NAMALWA (cell line): ENCODE measurements at regions not wholly inside any gene's neighbourhood (a gene's known extent, or its start where the extent isn't known, plus 50 kb on each side); places are given as distances from the start of the nearest gene placed in this dataset.

Experiments used
- DNase-seq: peaks from one replicate; pipeline ENCODE4 v3.0.0-alpha.2; 2015; ENCODE audit warnings: low spot score

DNA sequence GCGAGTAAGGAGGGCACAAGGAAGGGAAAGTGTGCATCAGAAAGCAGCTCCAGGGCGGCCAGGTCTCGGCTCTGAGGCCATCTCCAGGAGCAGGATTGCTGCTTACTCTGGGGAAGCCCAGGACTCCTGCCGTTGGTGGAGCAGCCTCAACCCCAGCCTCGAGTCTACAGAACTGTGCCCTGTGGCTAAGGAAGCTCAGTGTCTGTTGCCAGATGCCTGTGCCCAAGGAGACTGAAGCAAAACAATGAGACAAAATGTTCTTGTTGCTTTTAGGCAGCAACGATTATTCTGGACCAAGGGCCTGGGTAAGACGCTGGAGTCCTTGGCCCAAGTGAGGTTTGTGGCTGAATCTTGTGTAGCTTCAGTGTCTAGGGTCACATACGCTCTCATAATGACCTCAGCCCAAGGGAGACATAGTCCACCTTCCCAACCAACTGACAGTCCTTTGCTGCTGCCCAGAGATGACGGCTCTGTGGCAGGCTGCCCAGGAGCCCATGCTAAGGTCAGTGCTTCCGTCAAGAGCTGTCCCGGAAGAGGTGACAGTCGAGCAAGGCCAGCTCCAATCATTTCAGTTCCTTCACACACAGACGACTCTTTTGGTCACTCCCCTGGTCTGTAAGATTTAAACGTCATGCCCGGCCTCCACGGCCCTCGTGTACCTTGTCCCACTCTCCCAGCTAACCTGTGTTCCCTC, 223.8 kb downstream of the TTC32 start:
- no peak for DNase-seq

DNA sequence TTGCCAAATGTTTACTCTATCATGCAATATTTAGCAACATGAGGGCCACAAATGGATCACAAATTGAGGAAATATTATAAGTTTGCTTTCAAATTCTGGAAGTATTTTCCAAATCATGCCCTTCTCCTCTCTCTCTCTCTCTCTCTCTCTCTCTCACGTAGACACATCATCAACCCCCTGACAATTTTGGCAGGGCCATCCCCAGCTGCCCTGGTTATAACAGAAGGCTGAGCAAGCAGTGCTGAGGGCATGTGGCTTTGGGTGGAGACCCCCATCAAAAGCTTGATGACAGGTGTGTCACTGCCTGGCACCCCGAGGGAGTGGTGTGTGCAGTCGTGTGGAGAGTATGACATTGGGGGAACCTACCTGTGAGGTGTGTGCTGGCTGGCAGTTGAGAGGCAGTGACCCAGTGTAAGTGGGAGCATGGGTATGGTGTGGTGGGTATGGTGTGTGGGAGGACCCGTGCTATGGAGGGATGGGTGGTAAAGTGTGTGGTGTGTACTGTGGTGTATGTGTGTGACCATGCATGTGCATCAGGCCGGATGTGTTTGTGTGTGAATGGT, 224.5 kb downstream of the TTC32 start:
- DNase-seq = no peak

DNA sequence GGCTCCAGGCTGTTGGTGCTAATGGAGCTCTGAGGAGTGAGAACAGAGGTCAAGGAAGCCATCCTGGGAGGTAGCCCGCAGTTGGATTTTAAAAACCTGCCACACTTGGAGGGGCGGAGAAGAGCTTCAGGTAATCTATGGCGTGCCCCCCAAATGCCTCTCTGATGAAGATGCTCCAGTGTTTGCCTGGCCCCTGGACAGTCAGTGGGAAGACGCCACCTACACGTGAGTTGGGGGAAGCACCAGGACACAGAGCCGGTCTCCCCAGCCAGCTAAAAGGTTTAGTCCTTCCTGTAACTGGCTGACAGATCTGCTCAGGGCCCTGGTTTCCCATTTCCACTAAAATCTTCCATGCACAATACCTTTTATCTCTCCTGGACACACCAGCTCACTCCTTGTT, 225.0 kb downstream of the TTC32 start:
- DNase-seq = no peak

DNA sequence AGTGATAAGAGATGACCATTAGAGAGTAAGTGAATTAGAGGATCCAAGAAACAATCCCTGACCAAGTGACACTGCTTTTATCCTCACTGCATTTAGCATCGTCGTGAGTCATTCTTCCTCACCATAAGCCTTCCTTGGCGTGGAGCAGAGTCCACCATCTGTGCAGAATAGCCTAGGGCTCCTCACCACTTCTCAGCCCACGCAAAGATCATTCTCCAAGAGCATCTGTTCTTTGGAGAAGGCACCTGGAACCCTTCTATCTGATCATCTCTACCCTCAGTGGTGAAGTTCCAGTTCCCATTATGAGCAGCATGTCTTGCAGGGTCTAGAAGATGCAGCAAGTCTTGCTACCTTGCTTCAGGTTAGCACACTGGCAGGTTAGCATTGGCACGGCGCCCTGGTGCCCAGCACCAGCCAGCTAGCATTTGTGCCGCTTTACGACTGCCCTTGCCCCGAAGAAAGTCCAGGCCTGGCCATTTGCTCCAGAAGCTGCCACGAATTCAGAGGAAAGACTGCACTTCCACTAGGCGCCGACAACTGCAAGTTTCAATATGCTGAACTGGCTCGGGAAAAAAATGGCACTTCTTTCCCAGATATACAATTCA, 225.8 kb downstream of the TTC32 start:
- DNase-seq = no peak

DNA sequence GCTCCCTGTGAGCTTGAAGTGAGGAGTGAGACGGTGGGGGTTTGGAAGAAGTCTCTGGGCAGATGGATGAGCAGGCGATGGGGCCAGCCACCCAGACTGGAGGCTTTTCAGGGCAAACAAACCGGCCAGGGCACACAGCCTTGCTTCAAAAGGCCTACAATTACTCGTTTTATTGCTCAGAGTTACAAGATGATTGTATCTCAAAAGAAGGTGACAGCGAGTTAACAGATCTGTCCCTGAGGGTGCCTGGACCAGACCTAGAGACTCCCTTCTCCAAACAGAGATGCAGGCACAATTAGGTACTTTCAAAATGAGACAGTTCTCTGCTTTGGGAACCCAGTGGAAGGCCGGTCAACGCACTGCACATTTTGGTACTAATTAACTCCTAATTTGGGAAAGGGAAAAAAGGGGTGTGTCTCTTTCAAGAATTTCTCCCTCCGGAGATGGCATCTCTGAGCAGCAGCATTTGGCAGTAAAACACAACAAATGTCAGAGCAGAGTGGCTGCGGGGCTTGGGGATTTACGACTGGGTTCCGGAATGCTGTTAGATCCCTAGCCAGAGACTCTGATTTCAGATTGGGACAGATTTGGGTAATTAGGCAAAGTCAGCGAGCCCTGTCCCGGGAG, 226.7 kb downstream of the TTC32 start:
- no peak for DNase-seq

DNA sequence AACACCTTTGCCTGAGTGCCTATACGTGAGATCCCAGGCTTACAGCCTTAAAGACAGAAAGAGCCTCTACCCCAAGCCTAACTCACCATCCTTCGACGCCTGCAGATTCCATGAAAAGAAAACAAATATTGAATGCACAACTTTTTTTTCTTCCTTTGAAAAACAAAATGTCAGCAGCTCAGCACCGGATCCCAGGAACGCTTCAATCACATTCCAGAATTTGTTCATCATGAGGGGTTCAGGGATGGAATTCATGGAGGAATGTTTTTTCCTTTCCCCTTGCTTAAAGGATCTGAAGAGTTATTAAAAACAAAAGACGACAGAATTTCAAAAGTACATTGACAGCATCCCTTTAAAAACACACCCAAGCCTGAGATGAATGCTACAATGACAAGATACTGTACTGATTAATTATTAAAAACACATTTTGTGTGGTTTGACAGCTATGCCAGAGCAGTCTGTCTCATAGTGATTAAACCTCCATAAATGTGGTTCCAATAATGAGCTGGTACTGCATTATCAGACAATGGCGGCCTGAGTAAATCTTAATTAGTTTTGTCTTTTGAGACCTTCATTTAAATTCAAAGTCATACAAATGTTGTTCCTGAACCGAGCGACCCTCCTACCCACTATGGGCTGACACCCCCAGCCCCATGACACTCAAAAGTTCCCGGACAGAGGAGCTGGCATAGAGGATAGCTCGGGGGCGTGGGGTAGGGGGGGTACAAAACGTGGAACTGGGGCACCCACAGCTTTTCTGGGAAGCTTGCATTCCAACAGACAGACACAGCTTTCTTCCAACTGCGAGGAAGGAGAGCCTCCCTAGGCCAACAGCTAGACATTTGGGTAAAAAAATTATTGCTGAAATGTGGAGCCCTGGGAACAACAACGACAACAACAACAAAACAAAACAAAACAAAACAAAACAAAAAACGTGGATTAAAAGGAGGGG, 227.5 kb downstream of the TTC32 start:
- DNase-seq = no peak

DNA sequence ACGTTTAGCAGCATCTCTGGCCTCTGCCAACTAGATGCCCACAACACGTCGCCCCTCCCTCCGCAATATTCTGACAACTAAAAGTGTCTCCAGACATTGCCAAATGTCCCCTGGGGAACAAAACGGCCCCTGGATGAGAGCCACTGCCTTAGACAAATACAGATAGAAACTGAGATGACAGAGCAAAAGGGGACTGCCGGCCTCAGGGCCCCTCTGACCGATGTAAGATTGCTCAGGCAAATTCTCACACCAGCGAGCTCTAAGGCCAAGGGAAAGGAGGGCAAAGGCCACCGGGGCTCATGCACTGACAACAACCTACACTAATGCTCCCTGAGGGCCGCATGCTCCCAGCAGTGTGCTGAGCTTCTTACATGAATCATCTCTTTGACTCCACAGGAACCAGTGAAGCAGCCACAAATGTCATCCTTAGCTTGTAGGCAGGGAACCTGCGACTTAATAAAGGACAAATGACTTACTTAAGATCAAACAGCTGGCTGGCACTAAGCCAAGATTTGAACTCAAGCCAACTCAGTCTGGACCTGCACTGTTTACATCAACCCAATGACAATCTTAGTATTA, 228.5 kb downstream of the TTC32 start:
- peak; percentile 6 for DNase-seq

DNA sequence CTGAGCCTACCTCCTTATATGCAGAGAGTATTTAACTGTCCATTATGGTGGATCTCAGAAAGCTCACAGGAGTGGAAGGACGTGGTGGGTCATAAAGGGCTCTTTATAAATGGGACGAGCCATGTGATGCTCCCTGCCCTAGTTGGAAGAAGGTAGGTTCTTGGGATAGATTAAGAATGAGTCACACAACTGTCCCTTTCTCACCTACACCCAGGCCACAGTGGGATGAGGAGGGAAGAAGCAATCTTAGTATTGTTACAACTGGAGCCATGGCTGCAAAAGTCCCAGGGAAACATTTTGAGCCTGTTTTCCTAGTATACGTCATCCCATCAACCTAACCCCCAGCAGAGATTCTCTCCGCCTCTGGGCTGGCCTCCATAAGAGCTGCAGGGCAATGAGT, 229.9 kb downstream of the TTC32 start:
- DNase-seq = no peak

DNA sequence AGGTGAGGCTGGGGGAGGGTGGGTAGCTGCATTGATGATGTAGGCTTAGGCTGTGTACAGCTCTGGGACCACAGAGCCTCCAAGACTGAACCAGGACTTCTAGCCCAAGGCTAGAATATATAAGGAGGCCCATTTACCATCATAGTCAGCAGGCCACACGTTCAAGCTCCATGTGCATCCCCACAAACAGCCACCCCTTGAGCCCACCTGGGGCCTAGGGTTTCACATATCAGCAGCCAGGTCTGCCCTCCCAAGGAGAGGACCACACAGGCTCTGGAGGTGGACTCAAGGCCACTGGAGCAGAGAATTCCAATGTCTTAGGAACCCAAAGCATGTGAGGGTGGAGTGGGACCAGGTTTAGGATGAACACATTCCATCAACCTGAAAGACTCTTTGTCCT, 230.5 kb downstream of the TTC32 start:
- DNase-seq = no peak

DNA sequence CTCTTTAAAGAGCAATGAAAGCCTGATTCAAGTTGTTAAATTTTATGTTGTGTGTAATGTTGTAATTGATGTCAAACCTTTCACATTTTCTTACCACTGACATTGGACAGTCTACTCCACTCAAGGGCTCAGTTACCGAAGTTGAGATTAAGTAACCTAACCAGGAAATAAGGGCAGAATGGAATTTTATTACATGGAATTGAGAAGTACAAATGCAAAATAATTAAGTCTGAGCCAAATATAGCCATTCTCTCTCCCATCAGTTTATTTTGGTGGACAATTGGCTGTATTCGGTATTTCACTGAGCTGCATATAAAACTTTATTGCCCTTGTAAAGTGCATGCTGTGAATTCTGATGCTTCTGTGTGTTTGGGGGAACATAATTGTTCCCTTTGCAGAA, 231.5 kb downstream of the TTC32 start:
- DNase-seq = no peak

DNA sequence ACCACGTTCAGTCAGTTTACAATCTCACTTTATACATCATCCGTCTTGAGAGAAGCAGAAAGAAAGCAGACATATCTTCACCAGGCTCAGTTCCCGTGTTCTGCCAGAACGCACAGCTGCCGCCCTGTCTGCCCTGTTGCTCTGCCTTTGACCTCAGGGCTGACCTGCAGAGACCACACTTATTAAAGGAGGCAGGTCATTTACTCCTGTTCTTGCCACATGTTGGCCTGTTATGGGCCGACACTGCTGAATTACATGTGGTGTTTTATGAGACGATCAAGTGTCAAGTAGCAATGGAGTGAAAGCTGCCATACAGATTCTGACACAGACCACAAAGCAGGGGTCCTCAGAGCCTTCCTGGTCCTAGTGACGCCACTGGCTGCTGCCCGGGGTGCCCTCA, 232.2 kb downstream of the TTC32 start:
- no peak for DNase-seq

DNA sequence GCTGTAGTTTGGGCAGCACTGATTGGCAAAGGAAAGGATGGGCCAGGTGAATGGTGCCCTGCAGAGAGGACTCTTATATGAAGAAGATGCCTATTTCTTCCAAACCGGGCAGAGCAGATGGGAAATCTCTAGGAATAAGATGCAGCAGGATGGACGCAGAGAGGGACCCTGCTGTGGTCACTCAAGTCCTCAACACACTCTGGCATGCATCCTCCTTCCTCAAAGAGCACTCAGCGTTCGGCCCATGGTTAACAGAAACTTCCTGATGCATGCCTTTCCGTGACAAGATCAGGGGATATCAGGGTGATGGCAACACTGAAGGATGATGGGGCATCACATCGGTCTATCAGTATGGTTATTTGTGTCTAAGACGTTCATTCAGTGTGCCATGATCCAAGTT, 232.7 kb downstream of the TTC32 start:
- DNase-seq = no peak

DNA sequence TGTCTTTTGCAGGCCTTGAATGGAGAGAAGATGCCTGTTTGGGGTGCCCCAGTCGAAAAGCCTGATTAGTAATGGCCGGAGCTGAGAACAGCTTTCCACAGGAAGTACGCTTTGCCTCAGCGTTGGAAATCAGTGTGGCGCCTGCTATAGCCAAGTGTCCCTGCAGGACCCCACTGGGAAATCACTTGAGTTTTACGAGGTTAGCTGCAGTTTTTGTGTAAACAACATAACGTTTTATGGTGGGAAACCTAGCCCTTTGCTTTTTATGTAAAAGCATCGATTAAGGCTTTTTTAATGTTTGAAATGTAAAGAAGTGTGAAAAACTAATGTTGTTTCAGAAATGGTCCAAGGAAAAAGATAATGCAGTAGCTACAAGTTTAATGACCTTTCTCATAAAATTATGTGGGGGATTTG, 234.2 kb downstream of the TTC32 start:
- DNase-seq = no peak

DNA sequence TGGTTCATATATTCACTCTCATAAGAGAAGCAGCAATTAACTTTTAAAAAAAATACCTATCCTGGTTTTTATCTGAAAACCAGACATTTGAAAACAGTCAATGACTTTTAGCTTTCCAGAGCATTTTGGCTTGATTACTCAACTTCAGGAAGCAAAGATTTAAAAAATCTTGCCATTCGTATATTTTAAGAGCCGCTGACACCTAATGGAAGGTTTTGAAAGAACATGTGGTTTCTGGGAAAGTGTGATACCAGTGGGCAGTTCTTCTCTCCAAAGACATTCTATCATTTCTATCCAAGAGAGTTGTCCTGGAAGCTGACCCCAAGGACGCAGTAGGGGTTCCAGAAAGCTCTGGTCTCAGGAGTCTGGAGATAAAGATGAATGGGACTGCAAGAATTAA, 234.7 kb downstream of the TTC32 start:
- DNase-seq = peak; percentile 13

DNA sequence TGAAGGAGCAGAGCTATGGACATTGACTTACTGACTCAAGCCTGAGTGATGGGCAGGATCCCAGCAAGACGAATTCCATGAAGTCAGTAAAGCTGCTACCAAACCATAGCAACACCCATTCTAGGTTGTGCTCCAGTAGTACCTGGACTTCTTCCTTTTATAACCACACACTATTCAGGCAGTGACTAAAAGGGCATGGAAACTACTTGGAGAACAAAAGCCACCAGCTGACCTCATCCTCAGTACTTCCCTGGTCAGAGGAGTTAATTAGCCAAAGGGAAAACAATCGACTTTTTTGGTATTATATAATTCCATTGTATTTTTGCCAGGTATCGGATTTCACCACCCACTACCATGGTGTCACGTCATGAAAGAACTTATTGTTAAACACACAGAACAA, 237.1 kb downstream of the TTC32 start:
- DNase-seq = no peak

DNA sequence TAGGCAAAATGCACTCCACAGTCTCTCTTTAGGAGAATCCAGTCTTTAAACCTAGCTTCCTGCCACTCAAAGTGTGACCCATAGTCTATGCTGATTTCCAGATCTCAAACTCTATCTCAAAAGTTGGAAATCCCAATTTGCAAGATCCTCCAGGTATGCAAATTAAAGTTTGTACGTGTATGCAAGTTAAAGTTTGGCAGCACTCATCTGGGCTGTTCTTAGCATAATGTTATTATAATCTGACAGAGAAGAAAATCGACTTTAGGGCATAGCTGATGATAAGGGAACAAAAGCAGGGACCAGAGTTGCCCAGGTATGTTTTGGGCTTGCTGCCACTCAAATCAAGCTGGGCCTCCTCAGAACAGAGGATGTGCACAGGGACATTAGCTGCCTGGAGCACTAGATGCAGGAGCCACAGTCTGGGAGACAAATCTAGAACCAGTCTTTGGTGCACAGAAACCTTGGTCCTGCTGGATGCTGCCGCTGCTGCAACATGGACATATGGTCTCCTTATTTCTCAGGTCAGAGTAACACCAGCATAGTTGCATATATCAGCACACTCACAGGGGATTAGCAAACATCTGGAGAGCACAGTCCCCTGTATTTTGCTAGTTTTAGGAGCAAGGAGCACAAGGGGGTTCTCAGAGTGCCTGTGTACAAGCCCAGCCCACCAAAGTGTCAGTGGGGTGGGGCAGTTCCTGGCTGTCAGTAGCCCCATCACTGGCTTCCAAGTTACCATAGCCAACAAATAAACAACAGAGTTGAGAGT, 242.6 kb downstream of the TTC32 start:
- no peak for DNase-seq

DNA sequence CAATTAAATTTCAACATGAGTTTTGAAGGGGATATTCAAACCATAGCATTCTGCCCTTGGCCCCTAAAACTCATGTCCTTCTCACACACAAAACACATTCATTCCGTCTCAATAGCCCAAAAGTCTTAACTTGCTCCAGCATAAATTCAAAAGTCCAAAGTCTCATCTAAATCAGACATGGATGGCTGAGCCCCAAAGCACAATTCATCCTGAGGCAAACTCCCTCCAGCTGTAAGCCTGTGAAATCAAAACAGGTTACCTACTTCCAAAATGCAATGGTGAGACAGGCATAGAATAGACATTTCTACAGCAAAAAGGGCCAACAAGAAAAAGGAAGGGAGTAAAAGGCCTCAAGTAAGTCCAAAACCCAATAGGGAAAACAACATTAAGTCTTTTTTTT, 245.8 kb downstream of the TTC32 start:
- DNase-seq = no peak

DNA sequence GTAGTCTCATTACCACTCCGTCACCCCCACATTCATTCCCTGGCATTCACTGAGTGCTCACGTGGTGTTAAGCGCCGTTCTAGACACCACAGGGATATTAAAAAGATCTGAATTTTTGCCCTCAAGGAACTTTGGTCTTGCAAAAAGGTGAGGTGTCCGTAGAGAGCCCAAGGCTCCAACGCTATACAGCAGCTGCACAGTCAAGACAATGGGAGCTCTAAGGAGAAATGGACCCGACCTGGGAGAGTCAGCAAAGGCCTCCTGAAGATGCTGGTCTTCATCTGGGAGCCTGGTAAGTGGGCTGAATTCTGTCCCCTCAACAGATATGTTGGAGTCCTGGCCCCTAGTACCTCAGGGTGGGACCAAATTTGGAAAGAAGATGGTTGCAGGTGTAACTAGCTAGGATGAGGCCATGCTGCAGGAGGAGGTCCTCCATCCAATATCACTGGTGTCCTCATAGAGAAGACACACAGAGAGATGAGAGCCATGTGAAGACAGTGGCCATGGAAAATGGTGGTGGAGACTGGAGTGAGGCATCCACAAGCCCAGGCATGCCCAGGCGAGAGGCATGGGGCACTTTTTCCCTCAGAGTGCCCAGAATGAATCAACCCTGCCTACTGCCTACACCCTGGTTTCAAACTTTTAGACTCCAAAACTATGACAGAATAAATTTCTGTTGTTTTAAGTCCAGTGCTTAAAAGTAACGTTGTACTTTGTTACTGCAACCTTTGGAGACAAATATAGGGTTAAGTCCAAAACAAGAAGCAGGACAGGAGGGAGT, 247.3 kb downstream of the TTC32 start:
- no peak for DNase-seq

DNA sequence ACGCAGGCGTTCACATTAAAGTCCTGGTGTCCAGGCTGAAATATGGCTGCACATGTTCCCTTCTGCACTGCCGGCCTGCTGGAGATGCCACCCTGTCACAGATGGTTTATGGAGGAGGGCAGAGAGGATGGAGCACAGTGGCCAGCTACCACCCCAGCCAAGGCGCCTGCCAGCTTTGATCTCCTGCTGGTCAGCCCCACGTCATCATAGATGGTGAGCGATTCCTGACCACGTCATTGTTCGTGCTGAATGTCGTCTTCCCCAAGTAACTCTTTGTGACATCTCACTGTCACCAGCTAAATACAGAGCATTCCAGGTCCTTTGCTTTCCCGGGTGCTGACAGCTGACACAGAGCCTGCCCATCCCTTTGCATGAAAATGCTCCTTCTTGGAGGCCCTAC, 248.3 kb downstream of the TTC32 start:
- DNase-seq = no peak

DNA sequence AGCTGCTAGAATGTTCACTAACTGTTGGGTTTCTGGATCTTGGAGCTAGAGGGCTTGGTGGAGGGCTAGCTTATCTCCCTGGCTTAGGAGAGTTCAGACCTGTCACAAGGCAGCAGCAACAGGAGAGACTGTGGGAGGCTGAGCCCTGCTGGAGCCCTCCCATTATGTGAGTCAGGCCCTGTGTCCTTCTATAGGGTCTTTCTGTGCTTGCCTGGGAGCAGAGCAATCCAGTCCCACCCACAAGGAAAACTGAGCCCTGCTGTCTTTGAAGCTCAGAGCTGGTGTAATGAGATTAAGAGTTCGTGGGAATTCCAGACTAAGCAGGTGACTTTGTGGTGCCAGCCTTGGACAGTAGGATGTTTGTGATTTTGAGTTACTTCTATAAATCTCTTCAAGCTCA, 249.0 kb downstream of the TTC32 start:
- no peak for DNase-seq
